ENCODE measurements at regions not wholly inside any gene's neighbourhood (a gene's known extent, or its start where the extent isn't known, plus 50 kb on each side); places are given as distances from the start of the nearest gene placed in this dataset.

GRCh38 chr3:4139462-4140140, 163.6 kb upstream of the SETMAR start:
- POLR2A ChIA-PET (ENCODE audit: unreplicated experiment): no interaction called here
- Histone ChIP-seq H2BK15ac (ENCODE audit: low read depth, low read length) (no peak overlapping the region), H3K27ac (ENCODE audit: insufficient read depth, low read length) (no peak overlapping the region), H3K4me2 (ENCODE audit: low read depth, low read length) (no peak overlapping the region), H3K9me3 (ENCODE audit: control insufficient read depth, insufficient read depth, low read length) (peaks cover 3% of the 10 kb centered on the region), H4K20me1 (ENCODE audit: insufficient read depth, low read length) (no peaks in the 10 kb centered on the region), H3K14ac (replicated peaks; ENCODE audit: low read depth, low read length) (no peak overlapping the region), H3K4me3 (ENCODE audit: insufficient read depth, low read depth, low read length) (no peak overlapping the region), H4K8ac (ENCODE audit: low read depth in 2 of 2, low read length in 2 of 2) (no peak overlapping the region), H4K91ac (ENCODE audit: insufficient read depth, low read depth, low read length) (no peak overlapping the region), H2AK5ac (ENCODE audit: low read depth, low read length) (no peak overlapping the region), H3K79me1 (ENCODE audit: low read depth in 1 of 2, low read length in 2 of 2) (no peaks in the 10 kb centered on the region), H2BK120ac (ENCODE audit: low read depth, low read length) (no peak overlapping the region), H3K23ac (ENCODE audit: low read depth, low read length) (no peak overlapping the region), H3K9me1 (ENCODE audit: insufficient read depth, low read length) (no peaks in the 10 kb centered on the region), H2AFZ (replicated peaks; ENCODE audit: low read length, poor library complexity) (no peak overlapping the region), H3K18ac (ENCODE audit: low read depth, low read length) (no peak overlapping the region), H2BK20ac (ENCODE audit: low read depth, low read length) (no peak overlapping the region), H2AK9ac (replicated peaks; ENCODE audit: low read depth, low read length, poor library complexity) (no peak overlapping the region), H3K4me1 (ENCODE audit: control insufficient read depth, insufficient read depth, low read length) (no peaks in the 10 kb centered on the region), H2BK5ac (ENCODE audit: low read depth, low read length, poor library complexity, severe bottlenecking) (no peak overlapping the region), H3K9ac (ENCODE audit: low read depth, low read length) (no peak overlapping the region), H3K4ac (ENCODE audit: low read depth, low read length) (no peak overlapping the region), H4K5ac (ENCODE audit: low read depth, low read length) (no peak overlapping the region), H3K36me3 (ENCODE audit: control insufficient read depth, insufficient read depth, low read length) (no peaks in the 10 kb centered on the region), H3K56ac (ENCODE audit: extremely low read depth, insufficient read depth, low read length) (no peak overlapping the region), H3K27me3 (ENCODE audit: control insufficient read depth, insufficient read depth, low read length) (no peaks in the 10 kb centered on the region)
- BruUV-seq (replicated peaks): no TSS peak
- WGBS, 2 experiments (ENCODE audit: extremely low coverage in 2 of 2, insufficient read length in 1 of 2): no CpG with 5 or more reads among the region's 3 CpGs
- CTCF ChIA-PET: no interaction called here
- dilution Hi-C loops (cut with HindIII; ENCODE audit: low sequenced_read_pairs, unreplicated experiment) (no loop called here), intact Hi-C loops (cut with micrococcal nuclease) (no loop called here), in situ Hi-C loops (cut with MboI; ENCODE audit: low sequenced_read_pairs) (no loop called here)
- DNase-seq (no peak), ATAC-seq (ENCODE audit: low read depth) (no peak)
- TF ChIP-seq USF2 (IDR thresholded peaks at IDR 0.05; ENCODE audit: low read depth, low read length) (no peak), MAZ (IDR thresholded peaks at IDR 0.05; ENCODE audit: borderline replicate concordance, low read depth, low read length) (no peak), CHD1 (IDR thresholded peaks at IDR 0.05; ENCODE audit: low read depth, low read length) (no peak), MXI1 (IDR thresholded peaks at IDR 0.05; ENCODE audit: borderline replicate concordance, low read depth, low read length) (no peak), CTCF (conservative IDR thresholded peaks at IDR 0.05; ENCODE audit: low read depth, low read length) (no peak), NFE2L2 (IDR thresholded peaks at IDR 0.05; ENCODE audit: low read depth, low read length) (no peak), FOS (IDR thresholded peaks at IDR 0.05; ENCODE audit: low read depth, low read length) (no peak), MAFK (IDR thresholded peaks at IDR 0.05; ENCODE audit: low read depth, low read length) (no peak), SMC3 (IDR thresholded peaks at IDR 0.05; ENCODE audit: low read depth, low read length) (no peak), RFX5 (IDR thresholded peaks at IDR 0.05; ENCODE audit: low read depth, low read length) (no peak), BHLHE40 (IDR thresholded peaks at IDR 0.05; ENCODE audit: low read depth, low read length) (no peak), RCOR1 (IDR thresholded peaks at IDR 0.05; ENCODE audit: insufficient replicate concordance, low read length) (no peak), CEBPB (IDR thresholded peaks at IDR 0.05; ENCODE audit: low read depth, low read length) (no peak), RAD21 (IDR thresholded peaks at IDR 0.05; ENCODE audit: low read length) (no peak), POLR2A (IDR thresholded peaks at IDR 0.05; ENCODE audit: low read depth, low read length) (no peak)
- TF ChIP-seq, protein P1, sequence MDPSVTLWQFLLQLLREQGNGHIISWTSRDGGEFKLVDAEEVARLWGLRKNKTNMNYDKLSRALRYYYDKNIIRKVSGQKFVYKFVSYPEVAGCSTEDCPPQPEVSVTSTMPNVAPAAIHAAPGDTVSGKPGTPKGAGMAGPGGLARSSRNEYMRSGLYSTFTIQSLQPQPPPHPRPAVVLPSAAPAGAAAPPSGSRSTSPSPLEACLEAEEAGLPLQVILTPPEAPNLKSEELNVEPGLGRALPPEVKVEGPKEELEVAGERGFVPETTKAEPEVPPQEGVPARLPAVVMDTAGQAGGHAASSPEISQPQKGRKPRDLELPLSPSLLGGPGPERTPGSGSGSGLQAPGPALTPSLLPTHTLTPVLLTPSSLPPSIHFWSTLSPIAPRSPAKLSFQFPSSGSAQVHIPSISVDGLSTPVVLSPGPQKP (IDR thresholded peaks at IDR 0.05; ENCODE audit: borderline replicate concordance, low read depth, low read length): no peak

Measured in IMR-90 (cell line).